GM18867 (cell line): ENCODE measurements at regions not wholly inside any gene's neighbourhood (a gene's known extent, or its start where the extent isn't known, plus 50 kb on each side); places are given as distances from the start of the nearest gene placed in this dataset.
"Not testable (repeated sequence)": the region's sequence is repeated elsewhere in the genome, so short reads cannot be mapped to it uniquely, and the experiment has no call there.

Source experiments
- ATAC-seq: cut with Tn5 transposase; IDR thresholded peaks from one replicate; pipeline ENCODE4 v1.9.1; 2021; ENCODE audit warnings: mild to moderate bottlenecking, moderate library complexity; ENCODE audit not compliant: unreplicated experiment

DNA sequence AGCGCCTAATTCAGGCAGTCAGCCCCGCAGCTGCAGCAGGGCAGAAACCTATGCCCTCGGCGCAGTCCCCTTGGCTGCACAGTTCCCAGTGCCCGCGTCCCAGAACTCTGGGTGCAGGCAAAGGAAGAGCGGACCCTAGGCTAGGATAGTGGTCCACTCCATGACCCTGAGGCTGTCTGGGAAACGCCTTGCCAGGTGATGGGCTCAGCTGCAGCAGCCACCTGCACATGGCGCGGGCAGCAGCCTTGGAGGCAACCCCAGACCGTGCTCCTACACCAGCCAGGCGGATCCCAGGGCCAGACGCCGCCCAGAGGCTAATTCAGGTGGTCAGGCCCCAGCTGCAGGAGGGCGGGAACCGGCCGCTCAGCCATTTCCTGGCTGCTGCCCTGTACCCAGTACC, 83.0 kb downstream of the POTEC start:
- ATAC-seq: not testable (repeated sequence)

GRCh38 chr18:14459826-14460225, 83.6 kb downstream of the POTEC start:
- ATAC-seq: not testable (repeated sequence)

GRCh38 chr18:14458009-14458945, 85.1 kb downstream of the POTEC start:
- not testable (repeated sequence) for ATAC-seq

DNA sequence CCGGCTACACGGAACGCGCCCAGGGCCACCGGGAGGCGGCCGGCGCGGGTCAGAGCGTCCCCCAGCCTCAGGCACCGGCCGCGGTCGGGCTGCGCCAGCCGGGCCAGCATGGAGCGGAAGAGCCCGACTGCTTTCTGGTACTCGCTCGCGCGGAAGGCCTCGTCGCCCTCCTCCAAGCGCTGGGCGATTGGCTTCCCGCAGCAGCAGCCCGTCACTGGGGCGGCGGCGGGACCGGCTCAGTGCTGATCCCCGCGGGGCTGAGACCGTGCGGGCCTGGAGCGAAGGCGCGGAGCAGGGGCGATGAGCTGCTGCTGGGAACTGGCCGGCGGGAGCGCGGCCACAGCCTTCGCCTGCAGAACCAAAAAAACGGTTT, 92.8 kb downstream of the POTEC start:
- ATAC-seq: not testable (repeated sequence)

DNA sequence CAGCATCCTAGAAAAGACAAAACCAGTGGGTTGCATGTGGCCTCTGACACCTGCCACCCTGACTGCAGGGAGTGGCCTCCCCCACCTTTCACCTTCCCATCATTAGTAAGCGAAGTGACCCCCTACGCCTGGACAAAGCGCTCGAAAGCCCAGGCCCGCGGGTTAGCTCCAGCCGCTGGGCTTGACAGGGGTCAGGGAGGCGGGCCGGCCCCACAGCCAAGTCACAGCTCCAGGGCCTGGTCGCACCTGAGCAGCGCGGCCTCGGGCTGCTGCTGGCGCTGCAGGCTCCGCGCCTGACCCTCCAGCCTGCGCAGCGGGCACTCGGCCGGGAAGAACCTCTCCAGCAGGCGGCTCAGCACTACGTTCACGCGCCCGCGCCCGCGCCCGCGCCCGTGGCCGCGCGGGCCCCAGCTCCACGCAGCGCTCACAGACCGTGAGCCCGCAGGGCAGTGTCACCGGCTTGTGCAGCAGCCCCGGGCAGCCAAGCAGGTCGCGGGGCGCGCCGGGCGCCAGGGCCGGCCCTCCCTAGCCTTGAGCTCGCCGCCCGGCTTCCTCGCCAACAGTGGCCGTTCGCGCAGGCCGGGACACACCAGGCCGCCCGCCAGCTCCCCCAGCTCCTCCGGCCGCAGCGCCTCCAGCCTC, 93.3 kb downstream of the POTEC start:
- ATAC-seq: not testable (repeated sequence)

GRCh38 chr18:14449062-14449461, 94.3 kb downstream of the POTEC start:
- not testable (repeated sequence) for ATAC-seq

GRCh38 chr18:14447715-14448114, 95.7 kb downstream of the POTEC start:
- ATAC-seq: not testable (repeated sequence)

DNA sequence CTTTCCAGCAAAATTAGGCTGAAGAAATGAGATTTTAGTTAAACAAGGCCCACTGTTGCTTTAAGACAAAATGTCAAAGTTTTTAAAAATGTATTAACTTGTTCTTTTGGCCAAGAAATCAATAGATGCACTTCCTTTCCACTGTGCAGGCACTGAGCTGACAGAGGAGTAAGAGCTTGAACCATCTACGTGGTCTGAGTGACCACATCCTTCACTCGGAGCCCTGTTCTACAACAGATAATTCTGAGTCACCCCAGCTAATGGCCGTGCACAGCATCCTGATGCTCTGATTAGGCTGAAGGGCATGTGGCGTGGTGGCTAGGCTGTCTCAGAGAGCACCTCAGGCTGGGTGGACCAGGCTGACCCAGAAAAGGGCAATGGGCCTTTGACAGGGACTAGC, 107.9 kb downstream of the POTEC start:
- ATAC-seq: not testable (repeated sequence)

- not testable (repeated sequence) for ATAC-seq
Observed at GRCh38 chr18:14432371-14432770, 111.0 kb downstream of the POTEC start.

- not testable (repeated sequence) for ATAC-seq
Observed at GRCh38 chr18:14431031-14431521, 112.3 kb downstream of the POTEC start.

GRCh38 chr18:14415806-14416205, 127.6 kb downstream of the POTEC start:
- not testable (repeated sequence) for ATAC-seq

GRCh38 chr18:14415399-14415798, 128.0 kb downstream of the POTEC start:
- ATAC-seq: not testable (repeated sequence)

DNA sequence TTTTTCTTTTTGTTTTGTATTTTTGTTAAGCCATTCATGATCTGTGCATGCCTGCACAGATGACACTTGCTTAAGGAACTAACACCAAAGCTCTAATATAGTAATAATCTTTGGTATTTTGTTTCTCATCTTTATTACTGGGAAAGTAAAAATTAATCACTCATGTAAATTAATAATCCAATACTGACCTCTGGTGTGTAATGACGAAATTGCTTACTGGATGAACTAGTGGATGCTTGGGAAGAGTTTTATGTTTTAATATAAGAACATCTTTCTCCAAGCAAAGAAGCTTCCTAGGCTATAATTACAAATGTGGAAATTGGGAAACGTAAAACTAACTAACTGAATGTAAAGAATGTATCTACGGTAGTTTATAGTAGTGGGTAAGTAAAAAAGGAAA, 147.9 kb downstream of the POTEC start:
- ATAC-seq: not testable (repeated sequence)

DNA sequence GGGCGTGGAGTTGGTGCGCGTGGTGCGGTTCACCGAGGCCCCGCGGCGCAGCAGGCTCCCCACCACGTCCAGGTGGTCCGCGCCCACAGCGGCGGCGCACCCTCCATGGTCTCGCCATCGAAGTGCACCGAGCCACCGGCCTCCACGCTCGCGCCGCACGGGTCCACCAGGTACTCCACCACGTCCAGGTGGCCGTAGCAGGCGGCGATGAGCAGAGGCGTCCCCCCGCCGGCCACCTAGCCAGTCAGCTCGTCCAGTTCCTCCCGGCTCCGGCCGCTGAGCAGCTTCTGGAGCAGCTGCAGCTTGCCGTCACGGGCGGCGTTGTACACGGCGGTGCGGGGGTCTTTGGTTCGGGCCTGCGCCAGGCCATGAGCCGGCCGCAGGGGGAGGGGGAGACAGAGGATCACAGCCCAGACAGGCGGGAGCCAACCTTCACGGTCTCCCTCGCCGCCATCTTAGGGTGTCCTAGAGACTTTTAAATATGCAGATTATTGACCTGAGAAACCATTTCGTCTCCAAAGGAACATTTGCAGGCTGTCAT, 149.8 kb downstream of the POTEC start:
- ATAC-seq: not testable (repeated sequence)

- not testable (repeated sequence) for ATAC-seq
Observed at GRCh38 chr18:14392604-14393003, 150.8 kb downstream of the POTEC start.

DNA sequence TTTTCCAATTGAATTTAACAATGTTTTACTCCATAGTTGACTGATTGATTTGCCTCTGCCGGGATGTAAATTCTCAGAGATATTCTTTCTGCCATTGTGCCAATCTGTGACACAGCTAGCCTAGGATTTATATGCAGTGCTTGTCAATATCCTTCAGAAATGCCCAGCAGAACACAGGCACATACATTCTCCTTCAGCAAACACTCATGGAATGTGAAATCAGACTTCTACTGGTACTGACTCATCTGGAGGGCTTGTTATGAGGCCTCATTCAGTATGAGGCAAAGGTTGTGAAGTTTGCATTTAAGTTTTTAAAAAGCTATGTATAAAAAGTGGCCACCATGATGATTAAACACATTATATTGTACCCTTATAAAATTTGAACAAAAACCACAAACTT, 158.4 kb downstream of the POTEC start:
- not testable (repeated sequence) for ATAC-seq

DNA sequence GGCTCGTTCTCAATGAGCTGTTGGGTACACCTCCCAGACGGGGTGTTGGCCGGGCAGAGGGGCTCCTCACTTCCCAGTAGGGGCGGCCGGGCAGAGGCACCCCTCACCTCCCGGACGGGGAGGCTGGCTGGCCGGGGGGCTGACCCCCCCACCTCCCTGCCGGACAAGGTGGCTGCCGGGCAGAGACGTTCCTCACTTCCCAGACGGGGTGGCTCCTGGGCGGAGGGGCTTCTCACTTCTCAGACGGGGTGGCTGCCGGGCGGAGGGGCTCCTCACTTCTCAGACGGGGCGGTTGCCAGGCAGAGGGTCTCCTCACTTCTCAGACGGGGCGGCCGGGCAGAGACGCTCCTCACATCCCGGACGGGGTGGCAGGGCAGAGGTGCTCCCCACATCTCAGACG, 160.7 kb downstream of the POTEC start:
- ATAC-seq: not testable (repeated sequence)

- not testable (repeated sequence) for ATAC-seq
Observed at GRCh38 chr18:14379489-14379888, 163.9 kb downstream of the POTEC start.

- ATAC-seq: not testable (repeated sequence)
Observed at GRCh38 chr18:14378376-14378775, 165.0 kb downstream of the POTEC start.

DNA sequence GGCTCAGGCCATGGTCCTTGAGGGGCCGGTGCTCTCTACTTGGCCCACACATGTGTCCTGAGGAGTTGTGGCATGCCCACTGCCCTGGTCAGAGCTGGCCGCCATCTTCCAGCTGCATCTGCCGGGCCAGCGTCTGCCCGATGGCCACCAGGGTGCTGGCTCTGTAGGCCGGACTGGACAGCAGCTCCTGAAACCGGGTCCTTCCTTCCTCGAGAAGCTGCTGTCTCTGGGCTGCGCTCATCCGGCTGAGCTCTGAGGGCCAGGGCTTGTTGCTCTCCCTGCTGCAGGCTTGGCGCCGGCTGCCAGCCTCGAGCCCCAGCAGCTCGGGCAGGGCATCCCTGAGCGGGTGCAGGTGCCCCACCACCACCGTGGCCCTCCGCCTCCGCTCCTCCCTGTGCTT, 182.1 kb downstream of the POTEC start:
- not testable (repeated sequence) for ATAC-seq

GRCh38 chr18:14357553-14358297, 185.7 kb downstream of the POTEC start:
- ATAC-seq: not testable (repeated sequence)
